ENCODE measurements at regions not wholly inside any gene's neighbourhood (a gene's known extent, or its start where the extent isn't known, plus 50 kb on each side); places are given as distances from the start of the nearest gene placed in this dataset.

DNA sequence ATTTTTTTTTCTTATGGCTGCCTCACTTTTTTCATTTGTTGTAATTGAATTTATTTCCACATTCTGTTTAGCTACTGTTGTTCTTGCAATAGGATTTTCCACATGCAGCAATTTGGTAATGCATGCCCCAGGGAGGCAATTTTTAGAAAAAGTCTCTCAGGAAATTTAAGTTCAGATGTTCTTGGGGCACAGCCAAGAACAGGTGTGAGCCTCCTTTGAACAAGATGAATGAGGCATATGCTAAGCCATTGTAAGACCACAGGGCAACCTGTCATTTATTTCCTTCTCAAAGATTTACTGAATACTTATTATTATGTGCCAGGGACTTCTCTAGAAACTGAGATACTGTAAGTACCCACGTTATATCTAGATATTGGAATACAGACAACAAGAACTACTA lies 549.5 kb downstream of the DIPK2A start:
- no peak for TF ChIP-seq ZBTB7A (IDR thresholded peaks at IDR 0.05; ENCODE audit: low read depth)
- TF ChIP-seq MAX (IDR thresholded peaks at IDR 0.05), result no peak
- TF ChIP-seq USF1 (IDR thresholded peaks at IDR 0.05), result no peak
- no peak for TF ChIP-seq EGR1 (IDR thresholded peaks at IDR 0.05)
- TF ChIP-seq FOXM1 (IDR thresholded peaks at IDR 0.05; ENCODE audit: borderline replicate concordance, low read depth), result no peak
- TF ChIP-seq, protein P1, sequence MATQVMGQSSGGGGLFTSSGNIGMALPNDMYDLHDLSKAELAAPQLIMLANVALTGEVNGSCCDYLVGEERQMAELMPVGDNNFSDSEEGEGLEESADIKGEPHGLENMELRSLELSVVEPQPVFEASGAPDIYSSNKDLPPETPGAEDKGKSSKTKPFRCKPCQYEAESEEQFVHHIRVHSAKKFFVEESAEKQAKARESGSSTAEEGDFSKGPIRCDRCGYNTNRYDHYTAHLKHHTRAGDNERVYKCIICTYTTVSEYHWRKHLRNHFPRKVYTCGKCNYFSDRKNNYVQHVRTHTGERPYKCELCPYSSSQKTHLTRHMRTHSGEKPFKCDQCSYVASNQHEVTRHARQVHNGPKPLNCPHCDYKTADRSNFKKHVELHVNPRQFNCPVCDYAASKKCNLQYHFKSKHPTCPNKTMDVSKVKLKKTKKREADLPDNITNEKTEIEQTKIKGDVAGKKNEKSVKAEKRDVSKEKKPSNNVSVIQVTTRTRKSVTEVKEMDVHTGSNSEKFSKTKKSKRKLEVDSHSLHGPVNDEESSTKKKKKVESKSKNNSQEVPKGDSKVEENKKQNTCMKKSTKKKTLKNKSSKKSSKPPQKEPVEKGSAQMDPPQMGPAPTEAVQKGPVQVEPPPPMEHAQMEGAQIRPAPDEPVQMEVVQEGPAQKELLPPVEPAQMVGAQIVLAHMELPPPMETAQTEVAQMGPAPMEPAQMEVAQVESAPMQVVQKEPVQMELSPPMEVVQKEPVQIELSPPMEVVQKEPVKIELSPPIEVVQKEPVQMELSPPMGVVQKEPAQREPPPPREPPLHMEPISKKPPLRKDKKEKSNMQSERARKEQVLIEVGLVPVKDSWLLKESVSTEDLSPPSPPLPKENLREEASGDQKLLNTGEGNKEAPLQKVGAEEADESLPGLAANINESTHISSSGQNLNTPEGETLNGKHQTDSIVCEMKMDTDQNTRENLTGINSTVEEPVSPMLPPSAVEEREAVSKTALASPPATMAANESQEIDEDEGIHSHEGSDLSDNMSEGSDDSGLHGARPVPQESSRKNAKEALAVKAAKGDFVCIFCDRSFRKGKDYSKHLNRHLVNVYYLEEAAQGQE (IDR thresholded peaks at IDR 0.05; ENCODE audit: low read depth), result no peak
- TF ChIP-seq CEBPB (IDR thresholded peaks at IDR 0.05), result no peak
- no peak for TF ChIP-seq TEAD4 (IDR thresholded peaks at IDR 0.05)
- no peak for TF ChIP-seq TAF1 (IDR thresholded peaks at IDR 0.05; ENCODE audit: low read depth)
- no peak for TF ChIP-seq CREB1 (IDR thresholded peaks at IDR 0.05; ENCODE audit: low read depth)
- no peak for TF ChIP-seq EP300 (IDR thresholded peaks at IDR 0.05; ENCODE audit: borderline replicate concordance)
- TF ChIP-seq YY1 (IDR thresholded peaks at IDR 0.05; ENCODE audit: low read depth), result no peak
- TF ChIP-seq NFIC (IDR thresholded peaks at IDR 0.05), result no peak
- no peak for TF ChIP-seq TCF12 (IDR thresholded peaks at IDR 0.05; ENCODE audit: low read depth)
- no peak for TF ChIP-seq RAD21 (IDR thresholded peaks at IDR 0.05; ENCODE audit: low read depth)

DNA sequence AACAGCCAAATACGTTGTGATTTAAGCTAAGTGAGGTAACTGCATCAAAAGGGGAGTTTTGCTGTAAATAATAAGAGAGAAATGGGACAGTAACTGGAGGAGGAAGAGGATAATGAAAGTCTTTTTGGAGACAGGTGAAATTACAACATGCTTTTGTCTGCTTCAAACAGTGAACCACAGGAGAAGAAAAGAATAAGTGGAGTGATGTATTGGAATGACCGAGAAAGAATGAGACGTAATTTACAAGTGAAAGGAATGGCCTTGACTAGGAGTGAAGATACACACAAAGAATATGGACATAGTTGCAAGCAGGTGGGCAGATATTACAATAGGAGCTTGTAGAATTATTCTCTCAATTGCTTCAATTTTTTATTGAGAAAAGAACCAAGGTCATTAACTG lies 550.8 kb downstream of the DIPK2A start:
- TF ChIP-seq RAD21 (IDR thresholded peaks at IDR 0.05; ENCODE audit: low read depth), result no peak
- TF ChIP-seq, protein P1 (IDR thresholded peaks at IDR 0.05; ENCODE audit: low read depth), result no peak

DNA sequence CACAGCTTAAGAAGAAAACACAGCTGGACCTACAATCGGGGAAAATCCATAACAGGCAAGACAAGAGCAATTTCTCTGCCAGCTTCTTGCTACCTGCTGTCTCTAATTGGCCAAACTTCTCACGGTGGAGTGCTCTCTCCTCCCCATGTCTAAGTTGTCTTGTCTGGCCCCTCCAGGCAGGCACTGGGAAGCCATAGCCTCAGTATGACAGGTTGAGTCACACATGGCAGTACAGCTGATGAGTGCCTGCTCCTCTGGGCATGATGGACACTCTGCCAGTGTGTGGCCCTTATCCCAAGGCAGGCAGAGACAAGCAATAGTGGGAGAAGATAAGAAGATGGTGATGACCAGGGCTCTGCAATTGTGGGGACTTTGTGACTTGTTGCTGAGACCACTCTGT lies 551.8 kb downstream of the DIPK2A start:
- TF ChIP-seq USF1 (IDR thresholded peaks at IDR 0.05) (no peak), YY1 (IDR thresholded peaks at IDR 0.05; ENCODE audit: low read depth) (no peak), MAX (IDR thresholded peaks at IDR 0.05) (no peak), ZBTB7A (IDR thresholded peaks at IDR 0.05; ENCODE audit: low read depth) (no peak), CREB1 (IDR thresholded peaks at IDR 0.05; ENCODE audit: low read depth) (no peak), RAD21 (IDR thresholded peaks at IDR 0.05; ENCODE audit: low read depth) (no peak), EP300 (IDR thresholded peaks at IDR 0.05; ENCODE audit: borderline replicate concordance) (no peak), EGR1 (IDR thresholded peaks at IDR 0.05) (no peak), FOXM1 (IDR thresholded peaks at IDR 0.05; ENCODE audit: borderline replicate concordance, low read depth) (no peak), TEAD4 (IDR thresholded peaks at IDR 0.05) (no peak), TAF1 (IDR thresholded peaks at IDR 0.05; ENCODE audit: low read depth) (no peak)
- TF ChIP-seq, protein P1 (IDR thresholded peaks at IDR 0.05; ENCODE audit: low read depth), result no peak

DNA sequence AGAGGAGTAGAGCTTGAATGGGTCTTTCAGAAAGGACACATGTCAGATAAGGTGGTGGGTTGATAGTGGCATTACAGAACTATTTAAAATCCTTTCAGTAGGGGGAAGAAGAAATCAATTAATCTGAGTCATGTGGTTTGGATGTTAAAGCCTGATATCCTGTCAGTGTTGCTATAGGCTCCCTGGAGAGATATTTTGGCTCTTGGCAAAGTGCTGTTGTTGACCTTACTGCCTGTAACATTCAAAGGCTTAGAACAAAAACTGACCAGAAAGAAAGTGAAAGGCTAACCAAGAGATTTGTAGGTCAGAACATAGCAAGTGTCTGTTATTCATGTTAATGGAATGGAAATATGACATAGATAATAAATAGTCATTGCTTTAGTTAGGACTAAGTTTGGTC lies 552.9 kb downstream of the DIPK2A start:
- TF ChIP-seq ZBTB7A (IDR thresholded peaks at IDR 0.05; ENCODE audit: low read depth) (no peak), USF1 (IDR thresholded peaks at IDR 0.05) (no peak), TAF1 (IDR thresholded peaks at IDR 0.05; ENCODE audit: low read depth) (no peak), CEBPB (IDR thresholded peaks at IDR 0.05) (no peak), NFIC (IDR thresholded peaks at IDR 0.05) (no peak), TEAD4 (IDR thresholded peaks at IDR 0.05) (no peak), YY1 (IDR thresholded peaks at IDR 0.05; ENCODE audit: low read depth) (no peak), EP300 (IDR thresholded peaks at IDR 0.05; ENCODE audit: borderline replicate concordance) (no peak), CREB1 (IDR thresholded peaks at IDR 0.05; ENCODE audit: low read depth) (no peak), MAX (IDR thresholded peaks at IDR 0.05) (no peak), EGR1 (IDR thresholded peaks at IDR 0.05) (no peak), TCF12 (IDR thresholded peaks at IDR 0.05; ENCODE audit: low read depth) (no peak), FOXM1 (IDR thresholded peaks at IDR 0.05; ENCODE audit: borderline replicate concordance, low read depth) (no peak), RAD21 (IDR thresholded peaks at IDR 0.05; ENCODE audit: low read depth) (no peak)
- TF ChIP-seq, protein P1 (IDR thresholded peaks at IDR 0.05; ENCODE audit: low read depth), result no peak
